ENCODE measurements at regions not wholly inside any gene's neighbourhood (a gene's known extent, or its start where the extent isn't known, plus 50 kb on each side); places are given as distances from the start of the nearest gene placed in this dataset.

DNA sequence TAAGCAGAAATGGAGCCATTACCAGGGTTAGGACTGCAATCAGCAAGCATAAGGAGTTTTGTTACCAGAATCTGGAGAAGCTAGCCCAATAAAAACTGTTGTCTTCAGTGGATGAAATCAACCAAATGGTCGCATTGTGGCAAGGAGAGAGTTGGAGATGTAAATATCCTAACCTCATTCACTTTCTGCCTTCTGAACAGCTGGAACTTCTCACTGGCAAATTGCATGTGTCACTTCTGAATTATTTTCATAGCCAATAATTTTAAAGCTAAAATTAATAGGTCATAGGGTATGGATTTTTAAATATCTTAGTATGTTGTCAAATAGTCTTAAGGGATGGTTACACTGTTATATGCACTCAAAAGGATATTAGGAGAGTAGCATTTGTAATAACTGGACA, 121.6 kb downstream of the SUCNR1 start:
- Histone ChIP-seq H3K27ac (ENCODE audit: low read length in 2 of 2) (no peak overlapping the region), H3K79me2 (ENCODE audit: control insufficient read depth, insufficient read depth, low read length) (no peaks in the 10 kb centered on the region), H4K20me1 (ENCODE audit: control insufficient read depth, insufficient read depth, low read length, poor library complexity, severe bottlenecking) (no peaks in the 10 kb centered on the region), H3K9me3 (ENCODE audit: control extremely low read depth in 1 of 3, control insufficient read depth in 2 of 3, insufficient read depth in 1 of 3, low read length in 2 of 3) (no peaks in the 10 kb centered on the region), H2AFZ (ENCODE audit: insufficient read depth, low read depth, low read length, poor library complexity, severe bottlenecking) (no peak overlapping the region), H3K36me3 (replicated peaks in 1 of 2; ENCODE audit: control extremely low read depth in 1 of 2, control insufficient read depth in 1 of 2, extremely low read depth in 1 of 2, insufficient read depth in 2 of 2, low read length in 1 of 2) (no peaks in the 10 kb centered on the region), H3K27me3 (replicated peaks in 1 of 4; ENCODE audit: control extremely low read depth in 1 of 4, control insufficient read depth in 3 of 4, insufficient read depth in 4 of 4, low read length in 3 of 4) (peaks cover 0 to 4% (median 0%) of the 10 kb centered on the region in 4 experiments), H3K4me2 (replicated peaks; ENCODE audit: low read depth, low read length, poor library complexity, severe bottlenecking) (no peak overlapping the region), H3K4me1 (ENCODE audit: control insufficient read depth in 2 of 2, insufficient read depth in 2 of 2, low read length in 2 of 2) (no peaks in the 10 kb centered on the region), H3K4me3 (ENCODE audit: control extremely low read depth in 1 of 5, extremely low read depth in 1 of 5, insufficient read depth in 1 of 5, low read depth in 2 of 5, low read length in 4 of 5) (no peak overlapping the region), H3K9ac (ENCODE audit: low read length) (no peak overlapping the region)
- H3K4me3 Mint-ChIP-seq = no peak overlapping the region
- intact Hi-C loops (cut with micrococcal nuclease) = no loop called here
- no peak for ATAC-seq (ENCODE audit: low read depth)
- ChIA-PET POLR2A (no interaction called here), CTCF (no interaction called here)
- TF ChIP-seq, protein P1, sequence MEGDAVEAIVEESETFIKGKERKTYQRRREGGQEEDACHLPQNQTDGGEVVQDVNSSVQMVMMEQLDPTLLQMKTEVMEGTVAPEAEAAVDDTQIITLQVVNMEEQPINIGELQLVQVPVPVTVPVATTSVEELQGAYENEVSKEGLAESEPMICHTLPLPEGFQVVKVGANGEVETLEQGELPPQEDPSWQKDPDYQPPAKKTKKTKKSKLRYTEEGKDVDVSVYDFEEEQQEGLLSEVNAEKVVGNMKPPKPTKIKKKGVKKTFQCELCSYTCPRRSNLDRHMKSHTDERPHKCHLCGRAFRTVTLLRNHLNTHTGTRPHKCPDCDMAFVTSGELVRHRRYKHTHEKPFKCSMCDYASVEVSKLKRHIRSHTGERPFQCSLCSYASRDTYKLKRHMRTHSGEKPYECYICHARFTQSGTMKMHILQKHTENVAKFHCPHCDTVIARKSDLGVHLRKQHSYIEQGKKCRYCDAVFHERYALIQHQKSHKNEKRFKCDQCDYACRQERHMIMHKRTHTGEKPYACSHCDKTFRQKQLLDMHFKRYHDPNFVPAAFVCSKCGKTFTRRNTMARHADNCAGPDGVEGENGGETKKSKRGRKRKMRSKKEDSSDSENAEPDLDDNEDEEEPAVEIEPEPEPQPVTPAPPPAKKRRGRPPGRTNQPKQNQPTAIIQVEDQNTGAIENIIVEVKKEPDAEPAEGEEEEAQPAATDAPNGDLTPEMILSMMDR (IDR thresholded peaks at IDR 0.05) = no peak
- TF ChIP-seq EZH2 (IDR thresholded peaks at IDR 0.05; ENCODE audit: borderline replicate concordance, insufficient read depth, low read depth, low read length, poor library complexity, severe bottlenecking) = no peak
- H3K4me1 Mint-ChIP-seq = no peaks in the 10 kb centered on the region
- WGBS (ENCODE audit: insufficient coverage) = no CpG with 5 or more reads among the region's 1 CpG
- no peak for DNase-seq
- H3K27me3 Mint-ChIP-seq = peaks cover 15% of the 10 kb centered on the region
- H3K9me3 Mint-ChIP-seq (ENCODE audit: insufficient read depth) = no peaks in the 10 kb centered on the region
- no peak overlapping the region for H3K27ac Mint-ChIP-seq

DNA sequence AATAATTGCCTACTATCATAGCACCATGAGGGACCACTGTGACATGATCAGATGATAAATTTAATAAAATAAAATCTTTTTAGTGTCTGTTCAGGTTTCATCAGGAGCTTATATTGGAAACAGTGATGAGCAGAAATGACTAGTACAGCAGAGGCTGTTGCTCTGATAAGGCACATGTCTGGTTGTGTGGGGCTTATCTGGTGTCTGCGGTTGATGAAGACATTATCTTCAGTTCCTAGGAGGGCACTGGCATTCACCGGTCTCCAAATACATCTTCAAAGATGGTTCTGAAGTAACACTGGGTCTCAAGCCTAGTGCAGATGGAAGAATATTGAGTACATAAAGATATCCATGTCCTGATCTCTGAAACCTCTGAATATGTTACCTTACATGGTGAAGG, 125.3 kb downstream of the SUCNR1 start:
- no peak overlapping the region for H3K9ac ChIP-seq (ENCODE audit: low read length)
- Mint-ChIP-seq H3K9me3 (ENCODE audit: insufficient read depth) (no peaks in the 10 kb centered on the region), H3K4me1 (no peaks in the 10 kb centered on the region), H3K4me3 (no peak overlapping the region), H3K27ac (no peak overlapping the region), H3K27me3 (peaks cover 12% of the 10 kb centered on the region)
- H4K20me1 ChIP-seq (ENCODE audit: control insufficient read depth, insufficient read depth, low read length, poor library complexity, severe bottlenecking) = no peaks in the 10 kb centered on the region
- POLR2A ChIA-PET = no interaction called here
- no peak for DNase-seq
- H3K4me1 ChIP-seq (ENCODE audit: control insufficient read depth in 2 of 2, insufficient read depth in 2 of 2, low read length in 2 of 2) = no peaks in the 10 kb centered on the region
- H3K9me3 ChIP-seq (ENCODE audit: control extremely low read depth in 1 of 3, control insufficient read depth in 2 of 3, insufficient read depth in 1 of 3, low read length in 2 of 3) = no peaks in the 10 kb centered on the region
- no peak overlapping the region for H2AFZ ChIP-seq (ENCODE audit: insufficient read depth, low read depth, low read length, poor library complexity, severe bottlenecking)
- no peak overlapping the region for H3K4me2 ChIP-seq (replicated peaks; ENCODE audit: low read depth, low read length, poor library complexity, severe bottlenecking)
- no peaks in the 10 kb centered on the region for H3K36me3 ChIP-seq (replicated peaks in 1 of 2; ENCODE audit: control extremely low read depth in 1 of 2, control insufficient read depth in 1 of 2, extremely low read depth in 1 of 2, insufficient read depth in 2 of 2, low read length in 1 of 2)
- H3K27ac ChIP-seq (ENCODE audit: low read length in 2 of 2) = no peak overlapping the region
- CTCF ChIA-PET = no interaction called here
- intact Hi-C loops (cut with micrococcal nuclease) = no loop called here
- no peak overlapping the region for H3K4me3 ChIP-seq (ENCODE audit: control extremely low read depth in 1 of 5, extremely low read depth in 1 of 5, insufficient read depth in 1 of 5, low read depth in 2 of 5, low read length in 4 of 5)
- 100% methylated on average over 1 of the region's 2 CpGs for WGBS (ENCODE audit: insufficient coverage)
- ATAC-seq (ENCODE audit: low read depth) = no peak
- H3K27me3 ChIP-seq (replicated peaks in 1 of 4; ENCODE audit: control extremely low read depth in 1 of 4, control insufficient read depth in 3 of 4, insufficient read depth in 4 of 4, low read length in 3 of 4) = no peaks in the 10 kb centered on the region
- no peaks in the 10 kb centered on the region for H3K79me2 ChIP-seq (ENCODE audit: control insufficient read depth, insufficient read depth, low read length)
- TF ChIP-seq, protein P1 (IDR thresholded peaks at IDR 0.05) = no peak
- TF ChIP-seq EZH2 (IDR thresholded peaks at IDR 0.05; ENCODE audit: borderline replicate concordance, insufficient read depth, low read depth, low read length, poor library complexity, severe bottlenecking) = no peak

All from B cell (primary cell).